ENCODE measurements at regions not wholly inside any gene's neighbourhood (a gene's known extent, or its start where the extent isn't known, plus 50 kb on each side); places are given as distances from the start of the nearest gene placed in this dataset.

DNA sequence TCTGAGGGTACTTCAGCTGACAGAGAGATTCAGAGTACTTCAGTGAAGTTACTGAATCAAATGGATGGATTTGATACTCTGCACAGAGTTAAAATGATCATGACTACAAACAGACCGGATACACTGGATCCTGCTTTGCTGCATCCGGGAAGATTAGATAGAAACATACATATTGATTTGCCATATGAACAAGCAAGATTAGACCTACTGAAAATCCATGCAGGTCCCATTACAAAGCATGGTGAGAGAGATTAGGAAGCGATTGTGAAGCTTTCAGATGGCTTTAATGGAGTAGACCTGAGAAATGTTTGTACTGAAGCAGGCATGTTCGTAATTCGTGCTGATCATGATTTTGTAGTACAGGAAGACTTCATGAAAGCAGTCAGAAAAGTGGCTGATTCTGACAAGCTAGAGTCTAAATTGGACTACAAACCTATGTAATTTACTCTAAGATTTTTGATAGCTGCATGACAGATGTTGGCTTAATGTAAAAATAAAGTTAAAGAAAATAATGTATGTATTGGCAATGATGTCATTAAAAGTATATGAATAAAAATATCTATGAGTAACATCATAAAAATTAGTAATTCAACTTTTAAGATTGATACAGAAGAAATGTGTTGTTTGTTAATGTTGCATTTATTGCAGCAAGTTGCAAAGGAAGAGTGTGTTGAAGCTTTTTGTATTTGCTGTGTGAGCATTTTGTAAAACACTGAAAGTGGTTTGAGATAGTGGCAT is 136.1 kb upstream of the RAP1B start:
- no peak overlapping the region for H3K4me2 ChIP-seq
- CTCF ChIA-PET = no interaction called here
- TF ChIP-seq, protein P1, sequence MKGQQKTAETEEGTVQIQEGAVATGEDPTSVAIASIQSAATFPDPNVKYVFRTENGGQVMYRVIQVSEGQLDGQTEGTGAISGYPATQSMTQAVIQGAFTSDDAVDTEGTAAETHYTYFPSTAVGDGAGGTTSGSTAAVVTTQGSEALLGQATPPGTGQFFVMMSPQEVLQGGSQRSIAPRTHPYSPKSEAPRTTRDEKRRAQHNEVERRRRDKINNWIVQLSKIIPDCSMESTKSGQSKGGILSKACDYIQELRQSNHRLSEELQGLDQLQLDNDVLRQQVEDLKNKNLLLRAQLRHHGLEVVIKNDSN (IDR thresholded peaks at IDR 0.05; ENCODE audit: borderline replicate concordance, low read depth) = no peak
- peaks cover 4% of the 10 kb centered on the region for H3F3A ChIP-seq (replicated peaks; ENCODE audit: insufficient read depth)
- H3K9me3 ChIP-seq = no peaks in the 10 kb centered on the region
- no peaks in the 10 kb centered on the region for H3K9me2 ChIP-seq
- H3K36me3 ChIP-seq (replicated peaks in 1 of 2; ENCODE audit: control insufficient read depth in 1 of 2, insufficient read depth in 2 of 2, low read length in 1 of 2) = no peaks in the 10 kb centered on the region
- no peak overlapping the region; the same call in 1 of the 2 replicates for H2AFZ ChIP-seq (ENCODE audit: low read depth)
- DNase-seq = no peak
- no peak overlapping the region for H3K27ac ChIP-seq (ENCODE audit: low read depth in 2 of 2, low read length in 1 of 2)
- H3K79me2 ChIP-seq (ENCODE audit: insufficient read depth) = no peaks in the 10 kb centered on the region
- peaks cover 5 to 9% of the 10 kb centered on the region in 2 experiments for H3K4me1 ChIP-seq (ENCODE audit: control insufficient read depth in 1 of 2, insufficient read depth in 2 of 2, low read depth in 1 of 2, low read length in 1 of 2)
- H3K27me3 ChIP-seq (ENCODE audit: insufficient read depth) = no peaks in the 10 kb centered on the region
- no peaks in the 10 kb centered on the region for H4K20me1 ChIP-seq (ENCODE audit: insufficient read depth)
- POLR2A ChIA-PET = no interaction called here
- H3K9ac ChIP-seq = no peak overlapping the region
- H3K4me3 ChIP-seq (ENCODE audit: low read depth in 2 of 2, low read length in 1 of 2) = no peak overlapping the region
- WGBS (ENCODE audit: low lambda C conversion rate) = 80% methylated on average over 5 of the region's 5 CpGs

DNA sequence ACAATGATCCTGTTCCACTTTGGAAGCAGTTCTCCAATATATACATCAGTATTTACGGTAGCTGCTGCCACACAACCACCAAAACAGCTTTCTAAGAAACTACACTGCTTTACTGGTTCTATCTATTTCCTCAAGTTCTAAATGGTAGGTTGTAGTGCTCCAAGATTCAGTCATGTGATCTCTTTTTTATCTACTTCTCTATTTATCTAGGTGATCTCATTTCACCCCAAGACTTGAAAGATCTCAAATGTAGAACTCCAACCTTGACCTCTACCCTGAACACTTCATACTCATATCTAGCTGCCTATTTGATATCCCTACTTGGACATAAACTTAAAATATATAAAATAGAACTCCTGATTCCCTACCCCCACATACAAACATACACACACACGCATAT is 133.9 kb upstream of the RAP1B start:
- Histone ChIP-seq H3K79me2 (ENCODE audit: insufficient read depth) (no peaks in the 10 kb centered on the region), H3F3A (replicated peaks; ENCODE audit: insufficient read depth) (peaks cover 8% of the 10 kb centered on the region), H3K9me2 (no peaks in the 10 kb centered on the region), H3K36me3 (replicated peaks in 1 of 2; ENCODE audit: control insufficient read depth in 1 of 2, insufficient read depth in 2 of 2, low read length in 1 of 2) (no peaks in the 10 kb centered on the region), H3K4me2 (no peak overlapping the region), H3K4me3 (ENCODE audit: low read depth in 2 of 2, low read length in 1 of 2) (no peak overlapping the region), H4K20me1 (ENCODE audit: insufficient read depth) (no peaks in the 10 kb centered on the region), H3K27me3 (ENCODE audit: insufficient read depth) (no peaks in the 10 kb centered on the region), H3K27ac (ENCODE audit: low read depth in 2 of 2, low read length in 1 of 2) (no peak overlapping the region), H2AFZ (ENCODE audit: low read depth) (no peak overlapping the region; the same call in 1 of the 2 replicates), H3K9me3 (no peaks in the 10 kb centered on the region), H3K9ac (no peak overlapping the region), H3K4me1 (ENCODE audit: control insufficient read depth in 1 of 2, insufficient read depth in 2 of 2, low read depth in 1 of 2, low read length in 1 of 2) (peaks cover 5 to 13% of the 10 kb centered on the region in 2 experiments)
- ChIA-PET CTCF (no interaction called here), POLR2A (no interaction called here)
- DNase-seq = no peak
- no peak for TF ChIP-seq YY1 (IDR thresholded peaks at IDR 0.05; ENCODE audit: low read depth)
- TF ChIP-seq MEF2A (IDR thresholded peaks at IDR 0.05; ENCODE audit: borderline replicate concordance, low read depth) = no peak
- no peak for TF ChIP-seq EP300 (IDR thresholded peaks at IDR 0.05; ENCODE audit: borderline replicate concordance in 1 of 2, low read depth in 1 of 2, low read length in 1 of 2)
- no peak for TF ChIP-seq NRF1 (IDR thresholded peaks at IDR 0.05; ENCODE audit: low read depth, low read length)
- TF ChIP-seq ELF1 (IDR thresholded peaks at IDR 0.05) = no peak
- TF ChIP-seq, protein P2, sequence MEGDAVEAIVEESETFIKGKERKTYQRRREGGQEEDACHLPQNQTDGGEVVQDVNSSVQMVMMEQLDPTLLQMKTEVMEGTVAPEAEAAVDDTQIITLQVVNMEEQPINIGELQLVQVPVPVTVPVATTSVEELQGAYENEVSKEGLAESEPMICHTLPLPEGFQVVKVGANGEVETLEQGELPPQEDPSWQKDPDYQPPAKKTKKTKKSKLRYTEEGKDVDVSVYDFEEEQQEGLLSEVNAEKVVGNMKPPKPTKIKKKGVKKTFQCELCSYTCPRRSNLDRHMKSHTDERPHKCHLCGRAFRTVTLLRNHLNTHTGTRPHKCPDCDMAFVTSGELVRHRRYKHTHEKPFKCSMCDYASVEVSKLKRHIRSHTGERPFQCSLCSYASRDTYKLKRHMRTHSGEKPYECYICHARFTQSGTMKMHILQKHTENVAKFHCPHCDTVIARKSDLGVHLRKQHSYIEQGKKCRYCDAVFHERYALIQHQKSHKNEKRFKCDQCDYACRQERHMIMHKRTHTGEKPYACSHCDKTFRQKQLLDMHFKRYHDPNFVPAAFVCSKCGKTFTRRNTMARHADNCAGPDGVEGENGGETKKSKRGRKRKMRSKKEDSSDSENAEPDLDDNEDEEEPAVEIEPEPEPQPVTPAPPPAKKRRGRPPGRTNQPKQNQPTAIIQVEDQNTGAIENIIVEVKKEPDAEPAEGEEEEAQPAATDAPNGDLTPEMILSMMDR (IDR thresholded peaks at IDR 0.05) = no peak
- TF ChIP-seq RAD21 (IDR thresholded peaks at IDR 0.05; ENCODE audit: low read length) = no peak
- TF ChIP-seq, protein P1 (IDR thresholded peaks at IDR 0.05; ENCODE audit: borderline replicate concordance, low read depth) = no peak
- no peak for TF ChIP-seq MXI1 (IDR thresholded peaks at IDR 0.05; ENCODE audit: low read depth, low read length)
- no peak for TF ChIP-seq GABPA (IDR thresholded peaks at IDR 0.05; ENCODE audit: low read depth)
- TF ChIP-seq, protein P3, sequence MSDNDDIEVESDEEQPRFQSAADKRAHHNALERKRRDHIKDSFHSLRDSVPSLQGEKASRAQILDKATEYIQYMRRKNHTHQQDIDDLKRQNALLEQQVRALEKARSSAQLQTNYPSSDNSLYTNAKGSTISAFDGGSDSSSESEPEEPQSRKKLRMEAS (IDR thresholded peaks at IDR 0.05; ENCODE audit: low read depth) = no peak
- TF ChIP-seq CHD2 (IDR thresholded peaks at IDR 0.05; ENCODE audit: low read length, partially characterized antibody) = no peak
- no peak for TF ChIP-seq FOXM1 (IDR thresholded peaks at IDR 0.05; ENCODE audit: low read depth)
- no peak for TF ChIP-seq TAF1 (IDR thresholded peaks at IDR 0.05; ENCODE audit: borderline replicate concordance, low read depth, low read length)
- TF ChIP-seq SIN3A (IDR thresholded peaks at IDR 0.05; ENCODE audit: borderline replicate concordance, low read depth, low read length) = no peak
- TF ChIP-seq, protein P4, sequence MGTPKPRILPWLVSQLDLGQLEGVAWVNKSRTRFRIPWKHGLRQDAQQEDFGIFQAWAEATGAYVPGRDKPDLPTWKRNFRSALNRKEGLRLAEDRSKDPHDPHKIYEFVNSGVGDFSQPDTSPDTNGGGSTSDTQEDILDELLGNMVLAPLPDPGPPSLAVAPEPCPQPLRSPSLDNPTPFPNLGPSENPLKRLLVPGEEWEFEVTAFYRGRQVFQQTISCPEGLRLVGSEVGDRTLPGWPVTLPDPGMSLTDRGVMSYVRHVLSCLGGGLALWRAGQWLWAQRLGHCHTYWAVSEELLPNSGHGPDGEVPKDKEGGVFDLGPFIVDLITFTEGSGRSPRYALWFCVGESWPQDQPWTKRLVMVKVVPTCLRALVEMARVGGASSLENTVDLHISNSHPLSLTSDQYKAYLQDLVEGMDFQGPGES (IDR thresholded peaks at IDR 0.05; ENCODE audit: low read depth, low read length) = no peak
- WGBS (ENCODE audit: low lambda C conversion rate) = 94% methylated on average over 2 of the region's 2 CpGs
